ENCODE measurements at regions not wholly inside any gene's neighbourhood (a gene's known extent, or its start where the extent isn't known, plus 50 kb on each side); places are given as distances from the start of the nearest gene placed in this dataset.

DNA sequence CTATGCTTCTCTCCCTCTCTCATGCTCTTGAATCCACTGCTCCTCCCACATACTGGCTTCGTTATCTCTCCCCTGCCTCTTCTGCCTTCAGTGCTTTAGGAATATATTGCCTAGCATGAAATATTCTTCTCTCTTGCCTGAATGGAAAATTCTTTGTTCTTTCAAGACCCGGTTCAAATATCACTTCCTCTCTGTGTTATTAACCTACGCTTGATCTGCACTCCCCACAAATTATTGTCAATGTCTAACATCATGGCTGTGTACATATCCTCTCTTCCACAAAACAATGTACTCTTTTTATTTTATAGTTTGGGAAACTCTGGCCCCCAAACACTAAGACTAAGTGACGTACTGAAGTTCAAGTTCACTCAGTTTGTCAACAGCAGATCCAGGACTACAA lies 211.0 kb downstream of the SEC61B start:
- no peak for DNase-seq (ENCODE audit: low read depth)
- TF ChIP-seq, protein P1, sequence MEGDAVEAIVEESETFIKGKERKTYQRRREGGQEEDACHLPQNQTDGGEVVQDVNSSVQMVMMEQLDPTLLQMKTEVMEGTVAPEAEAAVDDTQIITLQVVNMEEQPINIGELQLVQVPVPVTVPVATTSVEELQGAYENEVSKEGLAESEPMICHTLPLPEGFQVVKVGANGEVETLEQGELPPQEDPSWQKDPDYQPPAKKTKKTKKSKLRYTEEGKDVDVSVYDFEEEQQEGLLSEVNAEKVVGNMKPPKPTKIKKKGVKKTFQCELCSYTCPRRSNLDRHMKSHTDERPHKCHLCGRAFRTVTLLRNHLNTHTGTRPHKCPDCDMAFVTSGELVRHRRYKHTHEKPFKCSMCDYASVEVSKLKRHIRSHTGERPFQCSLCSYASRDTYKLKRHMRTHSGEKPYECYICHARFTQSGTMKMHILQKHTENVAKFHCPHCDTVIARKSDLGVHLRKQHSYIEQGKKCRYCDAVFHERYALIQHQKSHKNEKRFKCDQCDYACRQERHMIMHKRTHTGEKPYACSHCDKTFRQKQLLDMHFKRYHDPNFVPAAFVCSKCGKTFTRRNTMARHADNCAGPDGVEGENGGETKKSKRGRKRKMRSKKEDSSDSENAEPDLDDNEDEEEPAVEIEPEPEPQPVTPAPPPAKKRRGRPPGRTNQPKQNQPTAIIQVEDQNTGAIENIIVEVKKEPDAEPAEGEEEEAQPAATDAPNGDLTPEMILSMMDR (IDR thresholded peaks at IDR 0.05; ENCODE audit: control insufficient read depth, extremely low read depth, insufficient read depth): no peak
- H3K4me3 ChIP-seq (ENCODE audit: low read depth, low read length): no peak overlapping the region

DNA sequence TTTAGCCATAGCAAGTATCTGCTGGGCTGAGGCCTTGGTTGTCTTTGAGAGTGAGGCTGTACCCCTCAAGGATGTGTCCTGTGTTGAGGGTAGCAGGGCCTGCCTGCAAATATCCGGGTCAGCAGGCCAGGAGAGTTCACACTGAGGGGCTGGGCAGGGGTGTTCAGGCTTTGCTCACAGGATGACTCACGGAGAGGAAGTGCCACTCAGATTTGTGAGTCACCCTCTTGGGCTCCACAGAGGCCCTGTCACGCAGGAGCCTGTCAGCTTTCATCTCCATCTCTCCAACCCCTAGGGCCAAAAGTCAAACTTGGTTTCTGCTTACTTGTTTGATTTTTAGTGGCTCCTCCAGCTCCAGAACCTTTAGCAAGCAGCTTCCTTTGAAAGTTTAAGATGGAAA lies 211.5 kb downstream of the SEC61B start:
- H3K4me3 ChIP-seq (ENCODE audit: low read depth, low read length): no peak overlapping the region
- no peak for DNase-seq (ENCODE audit: low read depth)
- TF ChIP-seq, protein P1 (IDR thresholded peaks at IDR 0.05; ENCODE audit: control insufficient read depth, extremely low read depth, insufficient read depth): no peak

DNA sequence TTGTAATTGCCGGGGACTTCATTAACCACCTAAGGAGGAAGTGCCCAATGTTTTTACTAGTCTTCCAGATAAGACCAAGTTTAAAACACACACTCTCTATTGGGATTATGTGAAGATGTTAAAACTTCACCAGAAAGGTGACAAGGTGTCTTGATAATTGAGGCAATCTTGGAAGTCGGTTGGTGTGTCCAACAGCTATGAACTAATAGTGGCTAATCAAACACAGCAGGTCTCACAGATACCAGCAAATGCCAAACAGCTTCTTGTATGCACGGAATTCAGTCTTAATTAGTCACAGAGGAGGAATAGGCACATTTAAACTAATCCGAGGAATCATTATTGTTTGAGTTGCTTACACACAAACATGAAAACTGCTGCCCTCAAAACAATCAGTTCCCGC lies 214.5 kb downstream of the SEC61B start:
- H3K4me3 ChIP-seq (ENCODE audit: low read depth, low read length): no peak overlapping the region
- TF ChIP-seq, protein P1 (IDR thresholded peaks at IDR 0.05; ENCODE audit: control insufficient read depth, extremely low read depth, insufficient read depth): no peak
- no peak for DNase-seq (ENCODE audit: low read depth)

DNA sequence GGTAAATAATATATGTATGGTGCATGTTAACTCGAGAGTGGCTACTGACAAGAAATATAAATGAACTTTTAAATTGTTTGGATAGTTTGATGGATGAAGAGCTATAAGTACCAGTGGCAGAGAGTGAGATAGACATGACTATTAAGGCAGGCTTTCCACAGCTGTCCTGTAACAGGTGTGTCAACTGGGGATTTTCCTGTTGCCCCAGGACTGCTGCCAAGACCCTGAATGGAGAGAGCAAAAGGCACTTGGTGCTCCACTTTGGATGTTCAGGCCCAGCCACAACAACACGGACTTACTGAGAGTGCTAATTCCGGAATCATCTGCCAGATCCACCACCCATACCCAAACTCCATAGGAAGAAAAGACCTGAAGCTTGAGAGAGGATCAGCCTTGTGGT lies 215.1 kb downstream of the SEC61B start:
- no peak for DNase-seq (ENCODE audit: low read depth)
- TF ChIP-seq, protein P1 (IDR thresholded peaks at IDR 0.05; ENCODE audit: control insufficient read depth, extremely low read depth, insufficient read depth): no peak
- no peak overlapping the region for H3K4me3 ChIP-seq (ENCODE audit: low read depth, low read length)

DNA sequence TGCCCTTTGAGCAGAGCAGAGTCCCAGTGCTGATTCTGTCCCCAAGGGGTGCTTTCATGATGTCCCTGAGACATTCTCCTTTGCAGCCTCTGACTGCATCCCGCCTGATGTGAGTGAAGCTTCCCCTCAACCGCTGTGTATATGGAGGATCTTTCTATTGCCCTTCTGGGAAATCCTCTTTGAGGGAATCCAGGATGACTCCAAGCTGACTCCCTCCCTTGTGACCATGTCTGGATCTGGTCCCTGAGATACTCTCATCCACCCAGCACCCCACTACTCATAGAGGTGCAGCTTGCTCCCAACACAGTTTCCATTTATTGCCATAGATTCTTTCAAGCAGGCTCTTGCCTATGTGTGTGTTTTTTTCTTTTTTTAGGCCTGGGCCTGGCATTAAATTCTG lies 216.5 kb downstream of the SEC61B start:
- DNase-seq (ENCODE audit: low read depth): no peak
- TF ChIP-seq, protein P1 (IDR thresholded peaks at IDR 0.05; ENCODE audit: control insufficient read depth, extremely low read depth, insufficient read depth): no peak
- no peak overlapping the region for H3K4me3 ChIP-seq (ENCODE audit: low read depth, low read length)

DNA sequence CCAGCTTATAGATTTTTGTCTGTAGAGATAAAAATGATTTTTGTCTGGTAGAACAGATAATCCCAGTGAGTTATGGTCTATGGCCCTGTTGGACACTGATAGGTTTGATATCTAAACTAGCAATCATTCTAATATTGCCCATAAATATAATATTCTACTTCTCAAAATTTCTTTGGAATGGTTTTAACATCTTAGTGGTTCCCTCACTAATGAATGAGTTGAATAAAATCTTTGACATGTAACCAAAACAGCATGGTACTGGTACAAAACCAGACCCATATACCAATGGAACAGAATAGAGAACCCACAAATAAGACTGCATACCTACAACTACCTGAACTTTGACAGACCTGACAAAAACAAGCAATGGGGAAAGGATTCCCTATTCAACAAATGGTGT lies 219.7 kb downstream of the SEC61B start:
- TF ChIP-seq, protein P1 (IDR thresholded peaks at IDR 0.05; ENCODE audit: control insufficient read depth, extremely low read depth, insufficient read depth): no peak
- H3K4me3 ChIP-seq (ENCODE audit: low read depth, low read length): no peak overlapping the region
- no peak for DNase-seq (ENCODE audit: low read depth)

DNA sequence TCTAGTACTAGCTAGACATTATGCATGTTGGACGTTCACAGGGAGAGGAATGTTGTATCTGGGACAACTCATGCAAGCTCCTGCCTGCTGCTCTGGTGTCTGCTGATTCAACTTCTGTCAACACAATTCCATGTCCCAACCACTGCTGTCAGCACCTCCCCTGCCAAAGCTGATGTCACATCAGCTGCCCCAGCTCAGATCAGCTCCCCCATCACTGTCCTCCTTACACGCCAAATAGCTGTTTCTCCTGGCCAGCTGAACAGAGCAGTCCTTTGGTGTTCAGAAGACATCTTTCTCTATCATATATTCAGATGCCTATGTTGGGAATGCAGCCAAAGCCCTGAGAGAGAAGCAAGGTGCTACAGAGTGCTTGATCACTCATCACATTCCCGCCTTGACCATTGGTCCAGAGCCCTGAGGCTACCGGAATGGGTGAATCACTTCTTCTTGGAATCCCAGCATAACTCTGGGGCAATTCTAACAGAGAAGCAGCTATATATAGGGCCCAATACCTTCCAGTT lies 223.3 kb downstream of the SEC61B start:
- no peak for DNase-seq (ENCODE audit: low read depth)

More for the DNA sequence above, 223.3 kb downstream of the SEC61B start:
- H3K4me3 ChIP-seq (ENCODE audit: low read depth, low read length): no peak overlapping the region
- TF ChIP-seq, protein P1 (IDR thresholded peaks at IDR 0.05; ENCODE audit: control insufficient read depth, extremely low read depth, insufficient read depth): no peak
